ENCODE measurements at regions not wholly inside any gene's neighbourhood (a gene's known extent, or its start where the extent isn't known, plus 50 kb on each side); places are given as distances from the start of the nearest gene placed in this dataset.

- no peak for FAIRE-seq
- no peak for DNase-seq (ENCODE audit: low read depth)
- Histone ChIP-seq H3K4me3 (ENCODE audit: low read depth, low read length) (no peak overlapping the region), H3K36me3 (ENCODE audit: control insufficient read depth, insufficient read depth, low read length) (no peaks in the 10 kb centered on the region), H3K27me3 (ENCODE audit: control insufficient read depth, insufficient read depth, low read length) (no peaks in the 10 kb centered on the region)
- TF ChIP-seq CTCF (IDR thresholded peaks at IDR 0.05; ENCODE audit: insufficient read depth, low read length, severe bottlenecking) = no peak
Measured at GRCh38 chr20:52422574-52423336, 231.2 kb upstream of the ZFP64 start.

- DNase-seq (ENCODE audit: low read depth) = no peak
- no peak for TF ChIP-seq CTCF (IDR thresholded peaks at IDR 0.05; ENCODE audit: insufficient read depth, low read length, severe bottlenecking)
- Histone ChIP-seq H3K27me3 (ENCODE audit: control insufficient read depth, insufficient read depth, low read length) (no peaks in the 10 kb centered on the region), H3K36me3 (ENCODE audit: control insufficient read depth, insufficient read depth, low read length) (no peaks in the 10 kb centered on the region), H3K4me3 (ENCODE audit: low read depth, low read length) (no peak overlapping the region)
- FAIRE-seq = no peak
Measured at GRCh38 chr20:52420805-52421204, 229.2 kb upstream of the ZFP64 start.

GRCh38 chr20:52419205-52419604 lies 227.6 kb upstream of the ZFP64 start:
- Histone ChIP-seq H3K4me3 (ENCODE audit: low read depth, low read length) (no peak overlapping the region), H3K27me3 (ENCODE audit: control insufficient read depth, insufficient read depth, low read length) (no peaks in the 10 kb centered on the region), H3K36me3 (ENCODE audit: control insufficient read depth, insufficient read depth, low read length) (no peaks in the 10 kb centered on the region)
- no peak for FAIRE-seq
- TF ChIP-seq CTCF (IDR thresholded peaks at IDR 0.05; ENCODE audit: insufficient read depth, low read length, severe bottlenecking) = no peak
- no peak for DNase-seq (ENCODE audit: low read depth)

- TF ChIP-seq CTCF (IDR thresholded peaks at IDR 0.05; ENCODE audit: insufficient read depth, low read length, severe bottlenecking) = no peak
- DNase-seq (ENCODE audit: low read depth) = no peak
- Histone ChIP-seq H3K4me3 (ENCODE audit: low read depth, low read length) (no peak overlapping the region), H3K36me3 (ENCODE audit: control insufficient read depth, insufficient read depth, low read length) (no peaks in the 10 kb centered on the region), H3K27me3 (ENCODE audit: control insufficient read depth, insufficient read depth, low read length) (no peaks in the 10 kb centered on the region)
- FAIRE-seq = no peak
Measured at GRCh38 chr20:52416953-52417352, 225.4 kb upstream of the ZFP64 start.

- DNase-seq (ENCODE audit: low read depth) = no peak
- no peak for TF ChIP-seq CTCF (IDR thresholded peaks at IDR 0.05; ENCODE audit: insufficient read depth, low read length, severe bottlenecking)
- no peak for FAIRE-seq
Measured at GRCh38 chr20:52411611-52412010, 220.0 kb upstream of the ZFP64 start.

GRCh38 chr20:52410731-52411234 lies 219.2 kb upstream of the ZFP64 start:
- Histone ChIP-seq H3K4me3 (ENCODE audit: low read depth, low read length) (no peak overlapping the region), H3K27me3 (ENCODE audit: control insufficient read depth, insufficient read depth, low read length) (no peaks in the 10 kb centered on the region), H3K36me3 (ENCODE audit: control insufficient read depth, insufficient read depth, low read length) (no peaks in the 10 kb centered on the region)
- no peak for DNase-seq (ENCODE audit: low read depth)
- no peak for FAIRE-seq
- no peak for TF ChIP-seq CTCF (IDR thresholded peaks at IDR 0.05; ENCODE audit: insufficient read depth, low read length, severe bottlenecking)

More at GRCh38 chr20:52411611-52412010, 220.0 kb upstream of the ZFP64 start:
- H3K27me3 ChIP-seq (ENCODE audit: control insufficient read depth, insufficient read depth, low read length) = no peaks in the 10 kb centered on the region
- H3K4me3 ChIP-seq (ENCODE audit: low read depth, low read length) = no peak overlapping the region
- no peaks in the 10 kb centered on the region for H3K36me3 ChIP-seq (ENCODE audit: control insufficient read depth, insufficient read depth, low read length)

Data from bronchial epithelial cell (primary cell).